H9 (cell line): ENCODE measurements at regions not wholly inside any gene's neighbourhood (a gene's known extent, or its start where the extent isn't known, plus 50 kb on each side); places are given as distances from the start of the nearest gene placed in this dataset.

Experiments
- DNase-seq: peaks from one replicate; pipeline ENCODE4 v3.0.0-alpha.2; 2017
- H2AFZ ChIP-seq: one replicate; pipeline ENCODE4 v1.6.1; 2013; ENCODE audit warnings: mild to moderate bottlenecking, low read length, control low read depth, moderate library complexity
- H2AK5ac ChIP-seq: 2 replicates; pipeline ENCODE4 v1.6.1; 2013; ENCODE audit warnings: low read length, control low read depth, mixed read lengths; ENCODE audit not compliant: insufficient read length
- H2BK120ac ChIP-seq: one replicate; pipeline ENCODE4 v1.6.1; 2013; ENCODE audit warnings: low read depth, mild to moderate bottlenecking, low read length, control low read depth, inconsistent platforms; ENCODE audit not compliant: poor library complexity, severe bottlenecking
- H2BK12ac ChIP-seq: 2 replicates; pipeline ENCODE4 v1.6.1; 2013; ENCODE audit warnings: low read length, control low read depth, mixed read lengths, low read depth; ENCODE audit not compliant: insufficient read length
- H2BK15ac ChIP-seq: 2 replicates; pipeline ENCODE4 v1.6.1; 2013; ENCODE audit warnings: low read depth, low read length, control low read depth
- H2BK20ac ChIP-seq: one replicate; pipeline ENCODE4 v1.6.1; 2013; ENCODE audit warnings: low read depth, mild to moderate bottlenecking, low read length, control low read depth, inconsistent platforms; ENCODE audit not compliant: poor library complexity, severe bottlenecking
- H2BK5ac ChIP-seq: 2 replicates; pipeline ENCODE4 v1.6.1; 2013; ENCODE audit warnings: low read length, control low read depth, mixed read lengths; ENCODE audit not compliant: insufficient read length
- H3K14ac ChIP-seq: 2 replicates; pipeline ENCODE4 v1.6.1; 2013; ENCODE audit warnings: low read length, control low read depth; ENCODE audit not compliant: insufficient read depth
- H3K18ac ChIP-seq: 2 replicates; pipeline ENCODE4 v1.6.1; 2013; ENCODE audit warnings: low read depth, mild to moderate bottlenecking, mixed read lengths, low read length, control low read depth; ENCODE audit not compliant: insufficient read length
- H3K23ac ChIP-seq: 2 replicates; pipeline ENCODE4 v1.6.1; 2013; ENCODE audit warnings: low read length, control low read depth, mixed read lengths, low read depth; ENCODE audit not compliant: insufficient read length
- H3K23me2 ChIP-seq: 2 replicates; pipeline ENCODE4 v1.6.1; 2013; ENCODE audit warnings: low read depth, mild to moderate bottlenecking, mixed read lengths, low read length, control low read depth; ENCODE audit not compliant: insufficient read length, poor library complexity, severe bottlenecking
- H3K27ac ChIP-seq: 2 replicates; pipeline ENCODE4 v1.5.1; 2013; ENCODE audit warnings: low read length, control low read depth, mixed read lengths, low read depth; ENCODE audit not compliant: insufficient read length
- H3K27me3 ChIP-seq: 2 replicates; pipeline ENCODE4 v1.6.1; 2013; ENCODE audit warnings: low read length, control low read depth, inconsistent platforms; ENCODE audit not compliant: insufficient read depth
- H3K4ac ChIP-seq: 2 replicates; pipeline ENCODE4 v1.6.1; 2013; ENCODE audit warnings: low read depth, mild to moderate bottlenecking, control low read depth, inconsistent platforms, low read length, moderate library complexity
- H3K4me1 ChIP-seq: 2 replicates; pipeline ENCODE4 v1.6.1; 2013; ENCODE audit warnings: low read length, control low read depth, inconsistent platforms; ENCODE audit not compliant: insufficient read depth
- H3K4me2 ChIP-seq: 2 replicates; pipeline ENCODE4 v1.6.1; 2013; ENCODE audit warnings: low read length, control low read depth, mixed read lengths; ENCODE audit not compliant: insufficient read length, insufficient read depth
- H3K56ac ChIP-seq: 2 replicates; pipeline ENCODE4 v1.6.1; 2013; ENCODE audit warnings: low read depth, mild to moderate bottlenecking, mixed read lengths, low read length, control low read depth; ENCODE audit not compliant: insufficient read length
- H3K79me1 ChIP-seq: 2 replicates; pipeline ENCODE4 v1.6.1; 2013; ENCODE audit warnings: low read depth, mild to moderate bottlenecking, moderate library complexity, low read length, control low read depth, inconsistent platforms; ENCODE audit not compliant: insufficient read depth, poor library complexity, severe bottlenecking
- H3K79me2 ChIP-seq: 2 replicates; pipeline ENCODE4 v1.6.1; 2013; ENCODE audit warnings: low read length, control low read depth, inconsistent platforms; ENCODE audit not compliant: insufficient read depth
- H3K9ac ChIP-seq: 2 replicates; pipeline ENCODE4 v1.6.1; 2013; ENCODE audit warnings: low read length, control low read depth, mixed read lengths; ENCODE audit not compliant: insufficient read length; ENCODE audit errors: extremely low read depth
- H3K9me3 ChIP-seq: one replicate; pipeline ENCODE4 v1.6.1; 2013; ENCODE audit warnings: low read depth, low read length, inconsistent platforms; ENCODE audit not compliant: control insufficient read depth
- H3T11ph ChIP-seq: one replicate; pipeline ENCODE4 v1.6.1; 2013; ENCODE audit warnings: mild to moderate bottlenecking, low read length, control low read depth, inconsistent platforms
- H4K20me1 ChIP-seq: one replicate; pipeline ENCODE4 v1.6.1; 2013; ENCODE audit not compliant: control insufficient read depth, insufficient read length, insufficient read depth
- H4K5ac ChIP-seq: 2 replicates; pipeline ENCODE4 v1.6.1; 2013; ENCODE audit warnings: low read depth, mild to moderate bottlenecking, mixed read lengths, low read length, control low read depth; ENCODE audit not compliant: insufficient read length
- H4K8ac ChIP-seq: replicated peaks from 2 replicates; pipeline ENCODE4 v1.6.1; 2013; ENCODE audit warnings: low read length, control low read depth, mixed read lengths, low read depth; ENCODE audit not compliant: insufficient read length
- H4K91ac ChIP-seq: 2 replicates; pipeline ENCODE4 v1.6.1; 2013; ENCODE audit warnings: low read depth, mild to moderate bottlenecking, moderate library complexity, mixed read lengths, low read length, control low read depth; ENCODE audit not compliant: insufficient read length
- H3K27ac Mint-ChIP-seq, 3 experiments: 2 replicates in 2 of 3; 3 replicates in 1 of 3; pipeline ENCODE4 v1.8.0; 2020 to 2021; ENCODE audit warnings: mixed read lengths in 3 of 3, mild to moderate bottlenecking in 1 of 3, moderate library complexity in 1 of 3
- H3K27me3 Mint-ChIP-seq: 2 replicates; pipeline ENCODE4 v1.8.0; 2021; ENCODE audit warnings: low read depth, mild to moderate bottlenecking, moderate library complexity, mixed read lengths
- H3K36me3 Mint-ChIP-seq, 3 experiments: 2 replicates in 2 of 3; 3 replicates in 1 of 3; pipeline ENCODE4 v1.8.0; 2020 to 2021; ENCODE audit warnings: low read depth in 3 of 3, mixed read lengths in 3 of 3; ENCODE audit not compliant: insufficient read depth in 1 of 3
- H3K4me1 Mint-ChIP-seq, 2 experiments: 2 replicates each; pipeline ENCODE4 v1.8.0; 2020; ENCODE audit warnings: mixed read lengths in 2 of 2
- H3K4me3 Mint-ChIP-seq, 2 experiments: 2 replicates in 1 of 2; 3 replicates in 1 of 2; pipeline ENCODE4 v1.8.0; 2020 to 2021; ENCODE audit warnings: mild to moderate bottlenecking in 2 of 2, mixed read lengths in 2 of 2, moderate library complexity in 1 of 2
- H3K9me3 Mint-ChIP-seq, 2 experiments: 2 replicates in 1 of 2; 3 replicates in 1 of 2; pipeline ENCODE4 v1.8.0; 2020; ENCODE audit warnings: mild to moderate bottlenecking in 2 of 2, mixed read lengths in 2 of 2, moderate library complexity in 1 of 2
- CTCF ChIP-seq: fragments of 200-600 bp; sonication (generic); conservative IDR thresholded peaks from 3 replicates; pipeline ENCODE4 v1.8.0; 2021; ENCODE audit warnings: antibody characterized with exemption, mild to moderate bottlenecking
- WGBS: extraction: QIAGEN DNeasy Blood & Tissue Kit; methylation state at CpG from one replicate; pipeline ENCODE4 v1.1.7; 2013; ENCODE audit warnings: missing lambda C conversion rate, low lambda C conversion rate, mixed read lengths; ENCODE audit not compliant: insufficient read length; ENCODE audit errors: extremely low coverage; 5-methylcytosine and 5-hydroxymethylcytosine counted together

DNA sequence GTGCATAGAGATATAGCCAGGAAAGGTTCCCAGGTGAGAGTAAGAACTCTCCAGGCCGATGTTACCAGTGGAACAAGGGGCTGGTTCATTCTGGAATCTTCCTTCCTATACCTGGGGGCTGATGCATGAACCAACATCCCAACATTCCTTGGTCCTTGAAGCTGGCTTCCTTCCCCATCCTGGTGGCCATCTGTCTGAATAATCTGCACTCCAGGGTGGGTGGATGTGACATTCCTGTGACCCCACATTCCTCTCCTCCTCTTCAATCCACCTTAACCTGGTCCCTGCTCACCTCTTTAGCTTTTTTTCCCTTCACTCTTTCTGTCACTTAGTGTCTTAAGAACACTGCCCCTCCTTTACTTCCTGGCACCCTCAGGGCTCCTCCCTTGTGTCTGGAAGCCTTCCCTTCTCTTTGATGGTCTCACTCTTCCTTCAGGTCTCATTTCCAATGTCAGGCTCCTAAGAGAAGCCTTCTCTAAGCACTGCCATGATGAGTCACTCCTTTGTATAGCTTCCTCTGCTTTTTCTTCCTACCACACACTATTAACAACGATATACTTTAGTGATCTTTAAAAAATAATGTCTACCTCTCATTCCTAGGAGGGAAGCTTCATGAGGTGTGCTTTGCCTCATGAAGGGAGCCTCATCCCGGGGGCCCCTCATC is 80.3 kb downstream of the BOD1 start:
- peaks cover 13% of the 10 kb centered on the region for H3K27me3 Mint-ChIP-seq

More for the DNA sequence above, 80.3 kb downstream of the BOD1 start:
- Mint-ChIP-seq H3K4me3 (no peak overlapping the region), H3K9me3 (no peaks in the 10 kb centered on the region; a peak in 1 of 5 replicates), H3K36me3 (no peaks in the 10 kb centered on the region), H3K4me1 (peaks cover under 1% of the 10 kb centered on the region in 2 experiments; a peak in 2 of 4 replicates), H3K27ac (no peak overlapping the region)
- Histone ChIP-seq H3T11ph (no peak overlapping the region), H3K23ac (no peak overlapping the region), H4K5ac (no peak overlapping the region), H3K4ac (no peak overlapping the region), H2BK120ac (no peak overlapping the region), H3K9ac (no peak overlapping the region), H4K20me1 (no peaks in the 10 kb centered on the region), H3K4me1 (no peaks in the 10 kb centered on the region), H3K27me3 (no peaks in the 10 kb centered on the region), H2BK5ac (no peak overlapping the region), H4K91ac (no peak overlapping the region), H3K14ac (no peak overlapping the region), H2BK12ac (no peak overlapping the region), H4K8ac (no peak overlapping the region), H2AK5ac (no peak overlapping the region), H3K18ac (no peak overlapping the region), H3K79me1 (no peaks in the 10 kb centered on the region), H2BK20ac (no peak overlapping the region), H3K9me3 (no peaks in the 10 kb centered on the region), H3K56ac (no peak overlapping the region), H3K79me2 (no peaks in the 10 kb centered on the region), H2AFZ (no peak overlapping the region), H3K27ac (no peak overlapping the region), H3K23me2 (no peaks in the 10 kb centered on the region), H3K4me2 (no peak overlapping the region), H2BK15ac (no peak overlapping the region)
- no peak for DNase-seq
- WGBS = no CpG with 5 or more reads among the region's 3 CpGs
- TF ChIP-seq CTCF = no peak
